ENCODE measurements at regions not wholly inside any gene's neighbourhood (a gene's known extent, or its start where the extent isn't known, plus 50 kb on each side); places are given as distances from the start of the nearest gene placed in this dataset.

- Histone ChIP-seq H3K4me1 (ENCODE audit: low read depth) (no peaks in the 10 kb centered on the region), H3K4me3 (no peak overlapping the region), H3K9me3 (ENCODE audit: low read depth) (no peaks in the 10 kb centered on the region), H3K27me3 (no peaks in the 10 kb centered on the region), H3K27ac (no peak overlapping the region), H3K36me3 (no peaks in the 10 kb centered on the region)
- TF ChIP-seq CTCF (IDR thresholded peaks at IDR 0.05; ENCODE audit: low read depth, low read length): no peak
- DNase-seq (ENCODE audit: low read depth in 1 of 2, low spot score in 1 of 2): no peak
Measured at GRCh38 chr7:54847921-54848320, 88.9 kb upstream of the SEC61G start.

- TF ChIP-seq CTCF (IDR thresholded peaks at IDR 0.05; ENCODE audit: low read depth, low read length): no peak
Measured at GRCh38 chr7:54856856-54857255, 97.8 kb upstream of the SEC61G start.

GRCh38 chr7:54857294-54857693 is 98.3 kb upstream of the SEC61G start:
- Histone ChIP-seq H3K9me3 (ENCODE audit: low read depth) (no peaks in the 10 kb centered on the region), H3K36me3 (no peaks in the 10 kb centered on the region), H3K4me3 (no peak overlapping the region), H3K27me3 (no peaks in the 10 kb centered on the region), H3K4me1 (ENCODE audit: low read depth) (no peaks in the 10 kb centered on the region), H3K27ac (no peak overlapping the region)
- DNase-seq (ENCODE audit: low read depth in 1 of 2, low spot score in 1 of 2): no peak
- TF ChIP-seq CTCF (IDR thresholded peaks at IDR 0.05; ENCODE audit: low read depth, low read length): no peak

More at GRCh38 chr7:54856856-54857255, 97.8 kb upstream of the SEC61G start:
- Histone ChIP-seq H3K27me3 (no peaks in the 10 kb centered on the region), H3K27ac (no peak overlapping the region), H3K36me3 (no peaks in the 10 kb centered on the region), H3K4me1 (ENCODE audit: low read depth) (no peaks in the 10 kb centered on the region), H3K9me3 (ENCODE audit: low read depth) (no peaks in the 10 kb centered on the region), H3K4me3 (no peak overlapping the region)
- no peak for DNase-seq (ENCODE audit: low read depth in 1 of 2, low spot score in 1 of 2)

- TF ChIP-seq CTCF (IDR thresholded peaks at IDR 0.05; ENCODE audit: low read depth, low read length): no peak
- H3K27ac ChIP-seq: no peak overlapping the region
- no peaks in the 10 kb centered on the region for H3K36me3 ChIP-seq
- no peak overlapping the region for H3K4me3 ChIP-seq
- no peak for DNase-seq (ENCODE audit: low read depth in 1 of 2, low spot score in 1 of 2)
- H3K9me3 ChIP-seq (ENCODE audit: low read depth): no peaks in the 10 kb centered on the region
- H3K27me3 ChIP-seq: no peaks in the 10 kb centered on the region
- no peaks in the 10 kb centered on the region for H3K4me1 ChIP-seq (ENCODE audit: low read depth)
Measured at GRCh38 chr7:54858008-54858692, 99.1 kb upstream of the SEC61G start.

- Histone ChIP-seq H3K9me3 (ENCODE audit: low read depth) (no peaks in the 10 kb centered on the region), H3K4me3 (no peak overlapping the region), H3K27me3 (no peaks in the 10 kb centered on the region), H3K4me1 (ENCODE audit: low read depth) (no peaks in the 10 kb centered on the region), H3K36me3 (no peaks in the 10 kb centered on the region), H3K27ac (no peak overlapping the region)
- TF ChIP-seq CTCF (IDR thresholded peaks at IDR 0.05; ENCODE audit: low read depth, low read length): no peak
- DNase-seq (ENCODE audit: low read depth in 1 of 2, low spot score in 1 of 2): peak in 1 of 2 donors; percentile 36
Measured at GRCh38 chr7:54859066-54859465, 100.1 kb upstream of the SEC61G start.

Measured in cardiac muscle cell (in vitro differentiated cells and primary cell).